ENCODE measurements at regions not wholly inside any gene's neighbourhood (a gene's known extent, or its start where the extent isn't known, plus 50 kb on each side); places are given as distances from the start of the nearest gene placed in this dataset.

GRCh38 chr9:78163834-78164233 lies 72.0 kb upstream of the CEP78 start:
- no peak overlapping the region for H3K23ac ChIP-seq (ENCODE audit: insufficient read length, low read depth, low read length)
- no peak overlapping the region for H2AFZ ChIP-seq (ENCODE audit: low read length)
- WGBS (ENCODE audit: extremely low coverage, insufficient read length, low lambda C conversion rate), result no CpG with 5 or more reads among the region's 2 CpGs
- no peak overlapping the region for H2BK12ac ChIP-seq (ENCODE audit: insufficient read length, low read depth, low read length)
- no peak overlapping the region for H2BK15ac ChIP-seq (ENCODE audit: low read depth, low read length)
- H3K27me3 Mint-ChIP-seq (ENCODE audit: low read depth), result no peaks in the 10 kb centered on the region; the same call in 1 of the 2 replicates
- no peaks in the 10 kb centered on the region for H3K4me1 ChIP-seq (ENCODE audit: insufficient read depth, low read length)
- no peak for DNase-seq
- H3K27me3 ChIP-seq (ENCODE audit: insufficient read depth, low read length), result no peaks in the 10 kb centered on the region
- no peak overlapping the region for H3K4me3 Mint-ChIP-seq
- H2AK5ac ChIP-seq (ENCODE audit: insufficient read length, low read length), result no peak overlapping the region
- peaks cover 11 to 12% of the 10 kb centered on the region in 2 experiments; a peak in 3 of 5 replicates for H3K9me3 Mint-ChIP-seq
- no peak overlapping the region for H4K91ac ChIP-seq (ENCODE audit: insufficient read length, low read depth, low read length)
- no peak overlapping the region for H2BK5ac ChIP-seq (ENCODE audit: insufficient read length, low read length)
- no peaks in the 10 kb centered on the region for H3K9me3 ChIP-seq (ENCODE audit: control insufficient read depth, low read depth, low read length)
- H2BK120ac ChIP-seq (ENCODE audit: low read depth, low read length, poor library complexity, severe bottlenecking), result no peak overlapping the region
- no peak for TF ChIP-seq CTCF (conservative IDR thresholded peaks at IDR 0.05)
- no peak overlapping the region for H3K18ac ChIP-seq (ENCODE audit: insufficient read length, low read depth, low read length)
- no peak overlapping the region for H3K9ac ChIP-seq (ENCODE audit: extremely low read depth, insufficient read length, low read length)
- H3K27ac ChIP-seq (ENCODE audit: insufficient read length, low read depth, low read length), result no peak overlapping the region
- no peaks in the 10 kb centered on the region for H4K20me1 ChIP-seq (ENCODE audit: control insufficient read depth, insufficient read depth, insufficient read length)
- no peak overlapping the region for H4K5ac ChIP-seq (ENCODE audit: insufficient read length, low read depth, low read length)
- H3K4ac ChIP-seq (ENCODE audit: low read depth, low read length), result no peak overlapping the region
- no peaks in the 10 kb centered on the region for H3K79me1 ChIP-seq (ENCODE audit: insufficient read depth, low read depth, low read length, poor library complexity, severe bottlenecking)
- no peaks in the 10 kb centered on the region for H3K79me2 ChIP-seq (ENCODE audit: insufficient read depth, low read length)
- H3K4me2 ChIP-seq (ENCODE audit: insufficient read depth, insufficient read length, low read length), result no peak overlapping the region
- H3K27ac Mint-ChIP-seq, result no peak overlapping the region
- no peak overlapping the region for H4K8ac ChIP-seq (replicated peaks; ENCODE audit: insufficient read length, low read depth, low read length)
- no peaks in the 10 kb centered on the region for H3K23me2 ChIP-seq (ENCODE audit: insufficient read length, low read depth, low read length, poor library complexity, severe bottlenecking)
- no peak overlapping the region for H3K14ac ChIP-seq (ENCODE audit: insufficient read depth, low read length)
- peaks cover 0 to 19% (median 5%) of the 10 kb centered on the region in 3 experiments; a peak in 2 of 7 replicates for H3K36me3 Mint-ChIP-seq (ENCODE audit: insufficient read depth in 1 of 3, low read depth in 3 of 3)
- no peak overlapping the region for H3T11ph ChIP-seq (ENCODE audit: low read length)
- no peak overlapping the region for H3K56ac ChIP-seq (ENCODE audit: insufficient read length, low read depth, low read length)
- no peak overlapping the region for H2BK20ac ChIP-seq (ENCODE audit: low read depth, low read length, poor library complexity, severe bottlenecking)
- H3K4me1 Mint-ChIP-seq, result peaks cover 2 to 3% of the 10 kb centered on the region in 2 experiments; a peak in 2 of 4 replicates

All from H9 (cell line).